ENCODE measurements at regions not wholly inside any gene's neighbourhood (a gene's known extent, or its start where the extent isn't known, plus 50 kb on each side); places are given as distances from the start of the nearest gene placed in this dataset.

GRCh38 chr21:35530766-35531165, 481.7 kb upstream of the RUNX1 start:
- Histone ChIP-seq H4K20me1 (ENCODE audit: insufficient read depth, low read length) (no peaks in the 10 kb centered on the region), H3K27ac (ENCODE audit: low read length) (no peak overlapping the region), H3K9me2 (replicated peaks; ENCODE audit: insufficient read depth, low read length) (no peaks in the 10 kb centered on the region), H3K9me3 (replicated peaks; ENCODE audit: insufficient read depth, low read length) (no peaks in the 10 kb centered on the region), H3K4me1 (ENCODE audit: low read length) (peaks cover 12% of the 10 kb centered on the region; the same call in 1 of the 2 replicates), H3K4me3 (ENCODE audit: low read length) (no peak overlapping the region), H3K4me2 (ENCODE audit: low read depth, low read length) (no peak overlapping the region), H3F3A (ENCODE audit: insufficient read depth, low read length) (no peaks in the 10 kb centered on the region), H3K36me3 (replicated peaks; ENCODE audit: insufficient read depth, low read length) (no peaks in the 10 kb centered on the region), H2AFZ (ENCODE audit: low read length) (no peak overlapping the region), H3K27me3 (replicated peaks; ENCODE audit: insufficient read depth, low read length) (no peaks in the 10 kb centered on the region), H3K9ac (ENCODE audit: low read length) (no peak overlapping the region), H3K79me2 (ENCODE audit: low read length) (no peaks in the 10 kb centered on the region)
- TF ChIP-seq EZH2 (optimal IDR thresholded peaks at IDR 0.05; ENCODE audit: low read depth, low read length), result no peak
- TF ChIP-seq CTCF (IDR thresholded peaks at IDR 0.05; ENCODE audit: low read length), result no peak
- no peak for TF ChIP-seq EZH2phosphoT487 (IDR thresholded peaks at IDR 0.05; ENCODE audit: low read length)
- DNase-seq, result no peak

GRCh38 chr21:35529171-35529863, 480.2 kb upstream of the RUNX1 start:
- no peaks in the 10 kb centered on the region for H3K79me2 ChIP-seq (ENCODE audit: low read length)
- H3K4me2 ChIP-seq (ENCODE audit: low read depth, low read length), result peak overlapping the region; percentile 90
- peak overlapping the region; percentile 89 for H2AFZ ChIP-seq (ENCODE audit: low read length)
- DNase-seq, result peak; percentile 77
- no peaks in the 10 kb centered on the region for H3K27me3 ChIP-seq (replicated peaks; ENCODE audit: insufficient read depth, low read length)
- H3K4me1 ChIP-seq (ENCODE audit: low read length), result peaks cover 12% of the 10 kb centered on the region; the same call in 1 of the 2 replicates
- TF ChIP-seq EZH2phosphoT487 (IDR thresholded peaks at IDR 0.05; ENCODE audit: low read length) (no peak), CTCF (IDR thresholded peaks at IDR 0.05; ENCODE audit: low read length) (no peak)
- no peak overlapping the region for H3K27ac ChIP-seq (ENCODE audit: low read length)
- H3K4me3 ChIP-seq (ENCODE audit: low read length), result peak overlapping the region; percentile 62
- no peaks in the 10 kb centered on the region for H3K36me3 ChIP-seq (replicated peaks; ENCODE audit: insufficient read depth, low read length)
- H3K9me2 ChIP-seq (replicated peaks; ENCODE audit: insufficient read depth, low read length), result no peaks in the 10 kb centered on the region
- H3K9me3 ChIP-seq (replicated peaks; ENCODE audit: insufficient read depth, low read length), result no peaks in the 10 kb centered on the region
- H4K20me1 ChIP-seq (ENCODE audit: insufficient read depth, low read length), result no peaks in the 10 kb centered on the region
- peak overlapping the region; percentile 26; the same call in 1 of the 2 replicates for H3K9ac ChIP-seq (ENCODE audit: low read length)
- H3F3A ChIP-seq (ENCODE audit: insufficient read depth, low read length), result no peaks in the 10 kb centered on the region

- Histone ChIP-seq H3K4me1 (ENCODE audit: low read length) (peaks cover 12% of the 10 kb centered on the region; the same call in 1 of the 2 replicates), H3K27me3 (replicated peaks; ENCODE audit: insufficient read depth, low read length) (no peaks in the 10 kb centered on the region), H3K27ac (ENCODE audit: low read length) (no peak overlapping the region), H4K20me1 (ENCODE audit: insufficient read depth, low read length) (no peaks in the 10 kb centered on the region), H3K4me2 (ENCODE audit: low read depth, low read length) (peak overlapping the region; percentile 90), H3K4me3 (ENCODE audit: low read length) (peak overlapping the region; percentile 62), H3K9me3 (replicated peaks; ENCODE audit: insufficient read depth, low read length) (no peaks in the 10 kb centered on the region), H3K79me2 (ENCODE audit: low read length) (no peaks in the 10 kb centered on the region), H3K9me2 (replicated peaks; ENCODE audit: insufficient read depth, low read length) (no peaks in the 10 kb centered on the region), H3K9ac (ENCODE audit: low read length) (peak overlapping the region; percentile 26; the same call in 1 of the 2 replicates), H3F3A (ENCODE audit: insufficient read depth, low read length) (no peaks in the 10 kb centered on the region), H2AFZ (ENCODE audit: low read length) (peak overlapping the region; percentile 89), H3K36me3 (replicated peaks; ENCODE audit: insufficient read depth, low read length) (no peaks in the 10 kb centered on the region)
- no peak for DNase-seq
- no peak for TF ChIP-seq EZH2 (optimal IDR thresholded peaks at IDR 0.05; ENCODE audit: low read depth, low read length)
- TF ChIP-seq EZH2phosphoT487 (IDR thresholded peaks at IDR 0.05; ENCODE audit: low read length), result no peak
Measured at GRCh38 chr21:35528116-35529042, 479.3 kb upstream of the RUNX1 start.
